ENCODE measurements at regions not wholly inside any gene's neighbourhood (a gene's known extent, or its start where the extent isn't known, plus 50 kb on each side); places are given as distances from the start of the nearest gene placed in this dataset.
"Not testable (repeated sequence)": the region's sequence is repeated elsewhere in the genome, so short reads cannot be mapped to it uniquely, and the experiment has no call there.

- ATAC-seq (no peak), DNase-seq (no peak)
- no peak overlapping the region for H3K4me3 ChIP-seq
- intact Hi-C loops (cut with DNase I) = no loop called here
- TF ChIP-seq, protein P1, sequence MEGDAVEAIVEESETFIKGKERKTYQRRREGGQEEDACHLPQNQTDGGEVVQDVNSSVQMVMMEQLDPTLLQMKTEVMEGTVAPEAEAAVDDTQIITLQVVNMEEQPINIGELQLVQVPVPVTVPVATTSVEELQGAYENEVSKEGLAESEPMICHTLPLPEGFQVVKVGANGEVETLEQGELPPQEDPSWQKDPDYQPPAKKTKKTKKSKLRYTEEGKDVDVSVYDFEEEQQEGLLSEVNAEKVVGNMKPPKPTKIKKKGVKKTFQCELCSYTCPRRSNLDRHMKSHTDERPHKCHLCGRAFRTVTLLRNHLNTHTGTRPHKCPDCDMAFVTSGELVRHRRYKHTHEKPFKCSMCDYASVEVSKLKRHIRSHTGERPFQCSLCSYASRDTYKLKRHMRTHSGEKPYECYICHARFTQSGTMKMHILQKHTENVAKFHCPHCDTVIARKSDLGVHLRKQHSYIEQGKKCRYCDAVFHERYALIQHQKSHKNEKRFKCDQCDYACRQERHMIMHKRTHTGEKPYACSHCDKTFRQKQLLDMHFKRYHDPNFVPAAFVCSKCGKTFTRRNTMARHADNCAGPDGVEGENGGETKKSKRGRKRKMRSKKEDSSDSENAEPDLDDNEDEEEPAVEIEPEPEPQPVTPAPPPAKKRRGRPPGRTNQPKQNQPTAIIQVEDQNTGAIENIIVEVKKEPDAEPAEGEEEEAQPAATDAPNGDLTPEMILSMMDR (IDR thresholded peaks at IDR 0.05) = no peak
- H3K27me3 ChIP-seq (ENCODE audit: insufficient read depth in 3 of 3, low read length in 2 of 3) = no peaks in the 10 kb centered on the region
- no peaks in the 10 kb centered on the region for H3K4me1 ChIP-seq
- no peak overlapping the region for H3K27ac ChIP-seq
- H3K36me3 ChIP-seq (ENCODE audit: insufficient read depth in 1 of 2, low read depth in 1 of 2) = no peaks in the 10 kb centered on the region
- H3K9me3 ChIP-seq = no peaks in the 10 kb centered on the region
- 28 to 31% (median 29%) methylated on average over 5 of the region's 5 CpGs for WGBS, 3 donors
These were observed 286.2 kb upstream of the VWC2 start for GRCh38 chr7:49486974-49487829.

DNA sequence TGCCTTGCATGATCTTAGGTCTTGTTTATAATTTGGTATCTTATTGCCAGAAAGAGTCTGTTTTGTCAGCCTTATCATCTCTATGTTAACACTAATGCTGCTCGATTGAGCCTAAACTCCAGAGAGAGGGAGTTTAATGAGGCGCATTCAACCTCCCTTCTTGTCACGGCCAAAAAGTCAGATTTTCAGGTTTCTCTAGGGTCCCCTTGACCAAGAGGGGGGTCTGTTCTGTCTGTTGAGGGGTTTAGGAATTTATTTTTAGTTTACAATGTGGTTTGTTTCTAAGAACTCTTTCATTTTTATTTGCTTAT is 285.7 kb upstream of the VWC2 start:
- H3K4me3 ChIP-seq = no peak overlapping the region
- 66 to 77% (median 75%) methylated on average over 3 of the region's 3 CpGs for WGBS, 3 donors
- no peaks in the 10 kb centered on the region for H3K9me3 ChIP-seq
- H3K27ac ChIP-seq = no peak overlapping the region
- TF ChIP-seq, protein P1 (IDR thresholded peaks at IDR 0.05) = no peak
- H3K36me3 ChIP-seq (ENCODE audit: insufficient read depth in 1 of 2, low read depth in 1 of 2) = no peaks in the 10 kb centered on the region
- H3K4me1 ChIP-seq = no peaks in the 10 kb centered on the region
- DNase-seq = no peak
- no peak for ATAC-seq
- intact Hi-C loops (cut with DNase I) = no loop called here
- no peaks in the 10 kb centered on the region for H3K27me3 ChIP-seq (ENCODE audit: insufficient read depth in 3 of 3, low read length in 2 of 3)

GRCh38 chr7:49488573-49488972 is 284.9 kb upstream of the VWC2 start:
- Histone ChIP-seq H3K9me3 (no peaks in the 10 kb centered on the region), H3K36me3 (ENCODE audit: insufficient read depth in 1 of 2, low read depth in 1 of 2) (no peaks in the 10 kb centered on the region), H3K4me3 (no peak overlapping the region), H3K4me1 (no peaks in the 10 kb centered on the region), H3K27me3 (ENCODE audit: insufficient read depth in 3 of 3, low read length in 2 of 3) (no peaks in the 10 kb centered on the region), H3K27ac (no peak overlapping the region)
- TF ChIP-seq, protein P1 (IDR thresholded peaks at IDR 0.05) = no peak
- 22 to 38% (median 26%) methylated on average over 1 of the region's 1 CpG for WGBS, 3 donors
- ATAC-seq (no peak), DNase-seq (no peak)
- intact Hi-C loops (cut with DNase I) = no loop called here

DNA sequence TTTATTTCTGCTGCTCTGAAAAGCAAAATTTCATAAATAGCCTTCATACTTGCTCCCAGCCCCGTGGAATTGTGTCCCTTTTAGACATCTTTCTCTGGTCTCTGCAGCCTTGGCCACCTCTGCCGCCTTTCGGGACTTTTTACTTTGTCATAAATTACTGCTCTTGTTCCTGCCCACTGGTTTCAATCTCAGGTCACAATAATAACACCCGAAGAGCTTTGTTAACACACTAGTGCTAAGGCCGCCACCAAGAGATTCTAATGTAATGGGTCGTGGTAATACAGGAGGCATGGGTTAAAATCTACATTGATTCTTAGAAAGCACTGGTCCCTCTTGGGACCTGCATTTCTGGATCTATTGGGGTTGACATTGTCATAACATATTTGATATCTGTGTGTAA is 276.0 kb upstream of the VWC2 start:
- Histone ChIP-seq H3K27ac (no peak overlapping the region), H3K9me3 (no peaks in the 10 kb centered on the region), H3K27me3 (ENCODE audit: insufficient read depth in 3 of 3, low read length in 2 of 3) (no peaks in the 10 kb centered on the region), H3K4me3 (no peak overlapping the region), H3K36me3 (ENCODE audit: insufficient read depth in 1 of 2, low read depth in 1 of 2) (no peaks in the 10 kb centered on the region), H3K4me1 (no peaks in the 10 kb centered on the region)
- TF ChIP-seq, protein P1 (IDR thresholded peaks at IDR 0.05) = no peak
- DNase-seq (no peak), ATAC-seq (no peak)
- WGBS, 3 donors = 42 to 48% (median 47%) methylated on average over 6 of the region's 6 CpGs
- intact Hi-C loops (cut with DNase I) = no loop called here

DNA sequence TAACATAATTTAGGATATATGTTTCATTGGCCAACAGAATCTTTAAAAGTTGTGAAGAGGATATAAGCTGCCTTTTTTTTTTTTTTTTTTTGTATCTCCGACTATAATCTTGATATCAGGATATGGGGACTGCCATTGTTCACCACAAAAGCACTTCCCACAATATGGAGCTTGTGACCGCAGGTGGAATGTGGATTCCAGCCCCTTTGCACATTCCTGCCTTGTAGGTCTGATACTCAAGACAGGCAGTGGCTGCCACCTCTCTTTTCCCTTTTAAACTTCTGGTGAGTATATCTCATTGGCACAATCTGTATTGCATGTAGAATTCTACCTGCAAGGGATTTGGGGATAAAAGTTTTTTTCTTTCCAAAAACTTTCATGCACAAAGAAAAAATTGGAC is 272.7 kb upstream of the VWC2 start:
- ATAC-seq (no peak), DNase-seq (no peak)
- H3K9me3 ChIP-seq = no peaks in the 10 kb centered on the region
- H3K27ac ChIP-seq = no peak overlapping the region
- H3K4me1 ChIP-seq = no peaks in the 10 kb centered on the region
- H3K36me3 ChIP-seq (ENCODE audit: insufficient read depth in 1 of 2, low read depth in 1 of 2) = no peaks in the 10 kb centered on the region
- TF ChIP-seq, protein P1 (IDR thresholded peaks at IDR 0.05) = no peak
- WGBS, 3 donors = 82 to 90% (median 86%) methylated on average over 2 of the region's 2 CpGs
- intact Hi-C loops (cut with DNase I) = no loop called here
- no peak overlapping the region for H3K4me3 ChIP-seq
- no peaks in the 10 kb centered on the region for H3K27me3 ChIP-seq (ENCODE audit: insufficient read depth in 3 of 3, low read length in 2 of 3)

GRCh38 chr7:49507206-49507605 is 266.2 kb upstream of the VWC2 start:
- H3K27ac ChIP-seq; H3K4me1 ChIP-seq; DNase-seq; intact Hi-C loops (cut with DNase I); H3K9me3 ChIP-seq; ATAC-seq; H3K27me3 ChIP-seq (ENCODE audit: insufficient read depth in 3 of 3, low read length in 2 of 3); H3K36me3 ChIP-seq (ENCODE audit: insufficient read depth in 1 of 2, low read depth in 1 of 2); H3K4me3 ChIP-seq: not testable (repeated sequence)
- WGBS, 3 donors = 35 to 43% (median 38%) methylated on average over 2 of the region's 2 CpGs

All from psoas muscle (tissue), 7 donors.